ENCODE measurements at regions not wholly inside any gene's neighbourhood (a gene's known extent, or its start where the extent isn't known, plus 50 kb on each side); places are given as distances from the start of the nearest gene placed in this dataset.

DNA sequence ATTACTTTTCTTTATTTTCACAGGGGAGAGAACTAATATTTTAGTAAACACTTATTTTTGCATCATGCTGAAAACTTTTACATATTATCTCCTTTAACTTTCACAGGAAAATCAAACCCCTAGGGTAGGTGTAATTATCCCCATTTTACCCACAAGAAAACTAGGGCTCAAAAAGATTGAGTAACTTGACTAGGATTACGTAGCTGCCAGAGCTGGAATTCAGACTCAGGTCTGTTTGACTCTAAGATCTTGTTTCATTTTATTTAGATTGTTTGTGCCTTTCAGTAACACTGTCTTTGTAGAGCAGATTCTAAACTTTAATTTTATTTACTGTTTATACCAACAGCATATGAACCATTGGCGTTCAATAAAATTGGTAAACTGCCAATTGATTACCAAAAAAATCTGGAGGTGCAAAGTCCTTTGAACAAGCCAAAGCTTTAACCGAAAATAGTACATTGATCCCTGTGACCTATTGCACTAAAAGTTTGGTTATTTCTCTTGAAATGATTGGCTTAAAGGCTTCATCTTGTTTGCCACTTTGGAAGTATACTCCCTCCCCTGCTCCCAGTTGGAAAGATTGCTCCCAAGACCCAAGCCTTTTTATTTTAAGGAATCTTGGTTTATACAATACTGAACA is 71.0 kb upstream of the WDR26 start:
- no peak for DNase-seq (ENCODE audit: low read depth)

DNA sequence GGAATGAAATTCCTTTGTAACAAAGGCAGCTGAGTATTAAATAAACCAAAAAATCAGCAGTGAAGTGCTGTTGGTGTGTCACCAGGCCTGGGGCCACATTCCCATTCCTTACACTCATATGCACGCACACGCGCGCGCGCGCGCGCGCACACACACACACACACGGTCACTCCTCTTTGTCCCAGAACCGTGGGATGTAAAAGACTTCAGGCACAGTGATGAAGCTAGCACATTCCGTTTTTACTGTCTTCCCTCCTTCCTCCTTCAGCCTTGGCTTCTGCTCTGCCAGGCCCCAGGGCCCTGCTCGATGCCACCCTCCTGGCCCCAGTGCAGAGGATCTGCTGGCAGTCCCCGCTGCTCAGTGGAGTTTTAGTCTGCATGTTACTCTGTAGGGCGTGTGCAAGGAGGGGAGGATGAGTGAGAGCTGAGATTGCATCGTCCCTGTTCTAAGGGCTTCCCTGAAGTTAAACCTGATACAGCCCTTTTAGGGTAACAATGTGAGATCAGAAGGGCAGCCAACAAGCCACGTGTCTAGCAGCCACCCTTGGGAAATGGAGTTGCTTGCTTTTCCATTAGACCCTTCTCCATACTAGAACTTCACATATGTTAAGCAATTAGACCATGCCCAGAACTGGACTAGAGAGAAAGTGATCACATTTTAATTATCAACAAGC is 71.7 kb upstream of the WDR26 start:
- peak; percentile 41 for DNase-seq (ENCODE audit: low read depth)

GRCh38 chr1:224507771-224508523 is 73.3 kb upstream of the WDR26 start:
- DNase-seq (ENCODE audit: low read depth): peak; percentile 88

- DNase-seq (ENCODE audit: low read depth): peak; percentile 38
These were observed 75.3 kb upstream of the WDR26 start for GRCh38 chr1:224509907-224510306.

GRCh38 chr1:224510880-224511645 is 76.5 kb upstream of the WDR26 start:
- DNase-seq (ENCODE audit: low read depth): peak; percentile 77

GRCh38 chr1:224512600-224513151 is 78.1 kb upstream of the WDR26 start:
- no peak for DNase-seq (ENCODE audit: low read depth)

DNA sequence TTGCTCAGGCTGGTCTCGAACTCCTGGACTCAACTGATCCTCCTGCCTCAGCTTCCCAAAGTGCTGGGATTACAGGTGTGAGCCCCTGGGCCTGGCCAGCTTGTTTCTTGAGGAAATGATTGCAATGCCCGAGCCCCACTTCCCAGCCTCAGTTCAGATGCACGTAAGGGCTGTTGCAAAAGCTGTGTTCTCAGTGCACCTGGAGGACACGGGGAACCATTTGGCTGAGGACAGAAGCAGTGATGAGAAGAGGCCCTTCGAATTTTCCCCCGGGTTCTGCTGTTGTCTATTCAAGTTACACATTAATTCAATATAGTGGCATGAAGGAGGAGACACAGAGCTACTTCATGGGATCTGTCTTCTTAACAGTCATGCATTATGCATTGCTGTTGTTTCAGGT is 78.8 kb upstream of the WDR26 start:
- DNase-seq (ENCODE audit: low read depth): no peak

- peak; percentile 79 for DNase-seq (ENCODE audit: low read depth)
These were observed 79.2 kb upstream of the WDR26 start for GRCh38 chr1:224513787-224514209.

- DNase-seq (ENCODE audit: low read depth): no peak
These were observed 82.6 kb upstream of the WDR26 start for GRCh38 chr1:224517171-224517570.

- no peak for DNase-seq (ENCODE audit: low read depth)
These were observed 83.9 kb upstream of the WDR26 start for GRCh38 chr1:224518528-224518927.

DNA sequence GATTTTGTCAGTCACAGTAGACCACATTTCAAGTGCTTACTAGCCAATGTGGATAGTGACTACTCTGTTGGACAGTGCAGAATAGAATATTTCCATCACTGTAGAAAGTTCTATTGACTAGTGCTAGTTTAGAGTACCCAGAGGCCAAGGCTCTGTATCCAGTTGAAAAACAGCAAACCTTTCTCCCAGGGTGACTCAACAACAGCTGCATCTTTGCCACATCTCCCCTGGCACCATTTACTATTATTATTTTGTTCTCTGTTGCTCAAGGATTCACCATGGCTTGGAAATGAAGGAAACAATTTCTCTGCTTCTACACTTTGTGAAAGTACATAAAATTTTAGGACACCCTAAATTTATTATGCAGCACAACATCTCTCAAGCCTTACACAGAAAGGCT is 85.3 kb upstream of the WDR26 start:
- DNase-seq (ENCODE audit: low read depth): no peak

GRCh38 chr1:224520808-224521207 is 86.2 kb upstream of the WDR26 start:
- DNase-seq (ENCODE audit: low read depth): no peak

DNA sequence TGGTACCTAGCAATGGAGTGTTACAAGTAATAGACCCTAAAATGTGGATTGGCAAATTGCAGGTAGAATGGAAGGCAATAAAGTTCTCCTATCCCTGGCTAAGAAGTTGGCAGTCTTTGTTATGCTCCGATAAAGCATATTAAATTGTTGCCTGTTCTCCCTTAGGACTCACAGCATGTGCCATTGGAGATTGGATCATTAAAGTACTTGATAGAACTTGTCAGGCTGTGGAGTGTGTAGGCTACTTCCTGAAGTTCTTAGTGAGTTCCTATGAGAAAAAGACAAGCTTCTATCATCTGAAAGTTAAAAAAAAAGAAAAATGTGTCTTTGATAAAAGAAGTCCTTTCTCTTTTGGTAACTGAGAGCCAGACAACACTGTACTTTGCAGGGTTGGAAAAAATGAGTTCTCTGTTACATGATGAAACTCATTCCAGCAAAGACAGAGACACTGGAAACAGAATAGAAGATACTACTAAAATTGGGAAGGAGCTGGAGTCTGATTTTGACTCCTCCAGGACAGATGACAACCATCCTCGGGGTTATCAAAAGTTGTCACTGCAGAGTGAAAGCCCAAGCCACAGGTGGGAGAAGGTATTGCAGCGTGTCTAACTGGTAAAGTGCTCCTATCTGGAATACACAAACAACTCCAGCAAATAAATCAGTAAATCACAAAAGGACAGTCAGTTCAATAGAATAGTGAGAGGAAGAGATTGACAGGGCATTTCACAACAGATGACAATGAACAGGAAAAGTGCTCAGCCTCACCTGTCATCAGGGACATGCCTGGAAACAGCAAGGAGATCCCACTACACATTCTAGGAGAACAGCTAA is 87.5 kb upstream of the WDR26 start:
- DNase-seq (ENCODE audit: low read depth): no peak

DNA sequence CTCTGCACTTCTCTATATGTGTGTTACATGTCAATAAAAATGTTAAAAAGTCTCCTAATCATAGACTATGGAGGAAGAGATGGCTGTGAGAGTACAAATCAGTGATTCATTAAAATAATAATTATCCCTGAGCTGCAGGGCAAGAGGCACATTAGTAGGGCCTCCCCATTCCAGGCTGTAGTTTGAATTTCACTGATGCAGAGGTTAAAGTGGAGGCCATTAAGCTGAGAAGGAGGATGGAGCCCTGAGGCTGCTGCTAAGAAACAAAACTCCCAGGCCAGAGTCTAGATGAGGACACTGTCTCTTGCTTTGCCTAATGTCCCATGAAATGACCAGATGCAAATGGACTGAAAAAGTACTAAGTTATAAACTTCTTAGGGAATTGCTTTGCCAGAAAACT is 89.1 kb upstream of the WDR26 start:
- peak; percentile 54 for DNase-seq (ENCODE audit: low read depth)

DNA sequence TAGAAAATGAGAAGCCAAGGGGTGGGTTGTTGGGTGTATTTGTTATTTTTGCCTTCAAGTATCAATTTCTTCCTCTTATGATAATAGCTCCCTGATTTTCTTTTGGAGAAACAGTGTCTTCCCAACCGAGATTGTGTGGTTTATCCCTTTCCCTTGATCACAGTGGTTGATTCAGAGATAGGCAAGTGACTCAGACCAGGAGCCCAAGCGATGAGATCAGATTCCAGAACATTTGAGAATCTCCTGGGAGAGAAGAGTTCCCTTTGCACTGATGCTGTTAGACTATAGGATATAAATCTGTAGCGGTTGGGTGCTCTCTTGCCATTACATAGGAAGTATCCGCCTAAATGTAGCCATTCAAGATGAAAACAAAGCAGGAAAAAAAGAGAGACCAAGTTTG is 90.1 kb upstream of the WDR26 start:
- DNase-seq (ENCODE audit: low read depth): peak; percentile 77

DNA sequence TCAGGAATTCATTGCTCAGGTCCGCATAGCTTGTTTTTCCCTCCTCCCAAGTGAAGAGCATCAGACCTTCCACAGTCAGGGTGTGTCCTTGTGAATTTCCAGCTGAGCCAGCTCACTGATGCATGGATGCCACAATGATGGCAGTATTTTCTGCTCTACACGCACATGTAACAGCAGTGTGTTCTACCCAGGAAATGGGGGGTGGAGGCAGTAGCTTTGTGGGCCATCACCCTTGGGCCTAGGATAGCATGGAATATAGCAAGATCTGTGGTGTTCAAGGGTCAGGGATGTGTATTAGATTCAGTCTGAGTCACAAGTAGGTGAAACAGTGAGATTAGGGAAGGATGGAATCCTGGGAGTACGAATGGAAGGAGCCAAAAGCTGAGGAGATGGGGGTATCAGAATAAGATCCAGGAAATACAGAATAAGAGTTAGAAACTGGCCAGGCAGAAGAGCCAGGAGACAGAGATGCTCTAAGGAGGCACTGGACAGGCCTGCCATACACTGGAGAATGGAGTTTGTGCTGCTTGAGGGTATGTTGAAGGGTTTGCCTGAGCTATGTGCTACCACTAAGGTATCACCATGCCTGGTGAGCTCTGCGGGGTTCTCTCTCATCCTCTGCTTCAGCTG is 90.6 kb upstream of the CNIH3 start:
- peak; percentile 26 for DNase-seq (ENCODE audit: low read depth)

- DNase-seq (ENCODE audit: low read depth): no peak
These were observed 89.3 kb upstream of the CNIH3 start for GRCh38 chr1:224526771-224527170.

DNA sequence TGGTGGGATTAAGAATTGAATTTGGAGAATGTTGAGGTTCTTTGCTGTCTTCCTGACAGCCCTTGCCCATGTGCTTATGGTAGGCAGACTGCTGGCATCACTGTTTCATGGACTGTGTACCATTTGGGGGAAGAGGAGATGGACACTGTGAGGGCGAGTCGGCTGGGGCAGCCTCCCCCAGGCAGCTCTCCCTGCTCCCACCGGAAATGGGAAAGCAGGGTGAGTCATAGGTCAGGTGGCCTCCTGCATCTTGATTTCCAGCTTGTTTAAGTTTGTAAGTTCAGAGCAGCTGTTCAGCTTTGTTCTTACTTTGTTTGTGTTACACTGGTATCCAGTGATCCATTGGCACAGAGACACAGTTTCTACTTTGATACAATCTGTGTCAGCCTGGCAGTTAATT is 87.2 kb upstream of the CNIH3 start:
- peak; percentile 70 for DNase-seq (ENCODE audit: low read depth)

- no peak for DNase-seq (ENCODE audit: low read depth)
These were observed 86.3 kb upstream of the CNIH3 start for GRCh38 chr1:224529844-224530243.

DNA sequence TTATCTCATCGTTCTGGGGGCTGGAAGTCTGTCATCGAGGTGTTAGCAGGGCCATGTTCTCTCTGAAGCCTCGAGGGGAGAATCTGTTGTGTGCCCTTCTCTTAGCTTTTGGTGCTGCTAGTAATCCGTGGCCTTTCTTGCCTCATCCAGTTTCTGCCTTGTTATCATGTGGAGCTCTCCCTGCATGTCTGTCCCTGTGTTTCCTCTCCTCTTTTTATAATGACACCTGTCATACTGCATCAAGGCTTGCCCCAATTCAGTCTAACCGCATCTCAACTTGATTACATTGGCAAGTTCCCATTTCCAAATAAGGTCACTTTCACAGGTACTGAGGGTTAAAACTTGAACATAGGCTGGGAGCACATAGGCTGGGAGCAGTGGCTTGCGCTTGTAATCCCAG is 82.6 kb upstream of the CNIH3 start:
- DNase-seq (ENCODE audit: low read depth): no peak

DNA sequence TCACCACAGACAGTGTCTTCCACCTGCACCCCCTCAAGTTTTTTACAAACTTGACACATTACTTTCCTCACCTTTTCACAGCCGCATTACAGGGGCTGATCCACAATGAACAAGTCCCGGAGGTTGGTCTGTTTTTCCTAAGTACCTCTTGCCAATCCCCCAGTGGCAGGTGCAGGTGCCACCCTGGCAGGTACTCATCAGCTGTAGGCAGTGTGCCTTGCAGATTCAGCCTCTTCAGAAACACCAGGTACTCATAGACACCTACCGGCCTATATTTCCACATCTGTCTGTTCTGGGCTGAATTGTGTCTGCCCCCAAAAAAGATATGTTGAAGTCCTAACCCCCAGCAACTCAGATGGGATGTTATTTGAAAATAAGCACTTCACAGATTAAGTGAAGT is 81.4 kb upstream of the CNIH3 start:
- DNase-seq (ENCODE audit: low read depth): no peak

Measured in EH (cell line).